HG03565 (cell line): ENCODE measurements at regions not wholly inside any gene's neighbourhood (a gene's known extent, or its start where the extent isn't known, plus 50 kb on each side); places are given as distances from the start of the nearest gene placed in this dataset.

ENCODE experiments used
- ATAC-seq: cut with Tn5 transposase; IDR thresholded peaks from one replicate; pipeline ENCODE4 v1.9.1; 2021; ENCODE audit warnings: mild to moderate bottlenecking, moderate library complexity; ENCODE audit not compliant: unreplicated experiment

GRCh38 chr3:70899816-70900215, 587.4 kb upstream of the MDFIC2 start:
- no peak for ATAC-seq

GRCh38 chr3:70890020-70890394, 577.6 kb upstream of the MDFIC2 start:
- ATAC-seq: no peak

GRCh38 chr3:70889162-70890019, 577.0 kb upstream of the MDFIC2 start:
- ATAC-seq: no peak

- no peak for ATAC-seq
Measured at GRCh38 chr3:70885636-70886035, 573.2 kb upstream of the MDFIC2 start.

GRCh38 chr3:70882104-70882503, 569.7 kb upstream of the MDFIC2 start:
- no peak for ATAC-seq

- no peak for ATAC-seq
Measured at GRCh38 chr3:70880421-70880820, 568.0 kb upstream of the MDFIC2 start.

GRCh38 chr3:70876154-70876553, 563.7 kb upstream of the MDFIC2 start:
- ATAC-seq: no peak

- ATAC-seq: no peak
Measured at GRCh38 chr3:70874196-70874595, 561.8 kb upstream of the MDFIC2 start.

- ATAC-seq: no peak
Measured at GRCh38 chr3:70873686-70874085, 561.2 kb upstream of the MDFIC2 start.

- no peak for ATAC-seq
Measured at GRCh38 chr3:70871909-70872656, 559.6 kb upstream of the MDFIC2 start.

- ATAC-seq: no peak
Measured at GRCh38 chr3:70870576-70870975, 558.1 kb upstream of the MDFIC2 start.

GRCh38 chr3:70868561-70868960, 556.1 kb upstream of the MDFIC2 start:
- ATAC-seq: no peak

GRCh38 chr3:70863049-70863448, 550.6 kb upstream of the MDFIC2 start:
- ATAC-seq: no peak

GRCh38 chr3:70861855-70862254, 549.4 kb upstream of the MDFIC2 start:
- no peak for ATAC-seq

GRCh38 chr3:70861234-70861633, 548.8 kb upstream of the MDFIC2 start:
- no peak for ATAC-seq

GRCh38 chr3:70857916-70858315, 545.5 kb upstream of the MDFIC2 start:
- ATAC-seq: no peak

GRCh38 chr3:70856414-70857162, 544.1 kb upstream of the MDFIC2 start:
- peak; percentile 53 for ATAC-seq

- ATAC-seq: no peak
Measured at GRCh38 chr3:70855149-70855548, 542.7 kb upstream of the MDFIC2 start.

GRCh38 chr3:70854108-70854507, 541.7 kb upstream of the MDFIC2 start:
- no peak for ATAC-seq

- no peak for ATAC-seq
Measured at GRCh38 chr3:70853161-70853944, 540.9 kb upstream of the MDFIC2 start.
